ENCODE measurements at regions not wholly inside any gene's neighbourhood (a gene's known extent, or its start where the extent isn't known, plus 50 kb on each side); places are given as distances from the start of the nearest gene placed in this dataset.
"Not testable (repeated sequence)": the region's sequence is repeated elsewhere in the genome, so short reads cannot be mapped to it uniquely, and the experiment has no call there.

- no peak for TF ChIP-seq CTCF (IDR thresholded peaks at IDR 0.05; ENCODE audit: control insufficient read depth, insufficient read depth, low read depth, low read length, missing control alignments)
- no peak for DNase-seq (ENCODE audit: low read depth)
- no peak overlapping the region for H3K4me3 ChIP-seq (ENCODE audit: control insufficient read depth, low read depth, low read length)
Observed at GRCh38 chr11:42901084-42901483, 410.7 kb upstream of the API5 start.

GRCh38 chr11:42906226-42906625, 405.6 kb upstream of the API5 start:
- H3K4me3 ChIP-seq (ENCODE audit: control insufficient read depth, low read depth, low read length), result no peak overlapping the region

GRCh38 chr11:42913731-42914130, 398.1 kb upstream of the API5 start:
- no peak overlapping the region for H3K4me3 ChIP-seq (ENCODE audit: control insufficient read depth, low read depth, low read length)
- TF ChIP-seq CTCF (IDR thresholded peaks at IDR 0.05; ENCODE audit: control insufficient read depth, insufficient read depth, low read depth, low read length, missing control alignments), result no peak
- no peak for DNase-seq (ENCODE audit: low read depth)

More at GRCh38 chr11:42906226-42906625, 405.6 kb upstream of the API5 start:
- no peak for DNase-seq (ENCODE audit: low read depth)
- no peak for TF ChIP-seq CTCF (IDR thresholded peaks at IDR 0.05; ENCODE audit: control insufficient read depth, insufficient read depth, low read depth, low read length, missing control alignments)

GRCh38 chr11:42923651-42924050, 388.1 kb upstream of the API5 start:
- TF ChIP-seq CTCF (IDR thresholded peaks at IDR 0.05; ENCODE audit: control insufficient read depth, insufficient read depth, low read depth, low read length, missing control alignments), result no peak
- DNase-seq (ENCODE audit: low read depth), result no peak
- H3K4me3 ChIP-seq (ENCODE audit: control insufficient read depth, low read depth, low read length), result no peak overlapping the region

- no peak overlapping the region for H3K4me3 ChIP-seq (ENCODE audit: control insufficient read depth, low read depth, low read length)
- no peak for DNase-seq (ENCODE audit: low read depth)
- TF ChIP-seq CTCF (IDR thresholded peaks at IDR 0.05; ENCODE audit: control insufficient read depth, insufficient read depth, low read depth, low read length, missing control alignments), result no peak
Observed at GRCh38 chr11:42925916-42926315, 385.9 kb upstream of the API5 start.

GRCh38 chr11:42947405-42947804, 364.4 kb upstream of the API5 start:
- no peak overlapping the region for H3K4me3 ChIP-seq (ENCODE audit: control insufficient read depth, low read depth, low read length)
- no peak for TF ChIP-seq CTCF (IDR thresholded peaks at IDR 0.05; ENCODE audit: control insufficient read depth, insufficient read depth, low read depth, low read length, missing control alignments)
- DNase-seq (ENCODE audit: low read depth), result no peak

- H3K4me3 ChIP-seq (ENCODE audit: control insufficient read depth, low read depth, low read length); DNase-seq (ENCODE audit: low read depth): not testable (repeated sequence)
Observed at GRCh38 chr11:42949738-42950376, 361.9 kb upstream of the API5 start.

Data from AG09309 (cell line).